AG09309 (cell line): ENCODE measurements at regions not wholly inside any gene's neighbourhood (a gene's known extent, or its start where the extent isn't known, plus 50 kb on each side); places are given as distances from the start of the nearest gene placed in this dataset.

ENCODE experiments used
- DNase-seq: peaks from one replicate; pipeline ENCODE4 v3.0.0-alpha.2; 2010; ENCODE audit warnings: low read depth
- H3K4me3 ChIP-seq: 2 replicates; pipeline ENCODE4 v1.5.1; 2011; ENCODE audit warnings: mild to moderate bottlenecking, low read depth, low read length, moderate library complexity; ENCODE audit not compliant: control insufficient read depth
- TF ChIP-seq, protein P1 (sequence below): IDR thresholded peaks from 2 replicates; pipeline ENCODE4 v1.5.1; 2011; ENCODE audit warnings: mild to moderate bottlenecking, low read depth, low read length, inconsistent platforms; ENCODE audit not compliant: insufficient read depth, control insufficient read depth; ENCODE audit errors: missing control alignments

DNA sequence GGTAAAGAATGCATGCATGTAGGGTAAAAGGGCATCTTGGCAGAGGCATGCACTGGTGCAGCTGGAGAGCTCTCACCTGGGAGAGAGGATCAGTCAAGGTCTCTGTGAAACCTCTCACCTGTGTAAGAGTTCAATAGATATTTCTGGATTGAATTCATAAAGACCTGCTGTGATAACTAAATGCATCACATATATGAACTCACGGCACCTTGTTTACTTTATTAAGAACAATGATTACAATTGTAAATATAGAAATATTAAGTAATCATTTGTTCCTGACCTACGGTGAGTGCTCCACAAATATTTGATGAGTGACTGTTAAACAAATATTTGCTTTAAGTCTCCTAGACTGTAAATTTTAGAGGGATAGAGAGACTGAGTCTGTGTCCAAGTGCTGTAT is 85.9 kb upstream of the PAQR3 start:
- no peak for DNase-seq
- TF ChIP-seq, protein P1, sequence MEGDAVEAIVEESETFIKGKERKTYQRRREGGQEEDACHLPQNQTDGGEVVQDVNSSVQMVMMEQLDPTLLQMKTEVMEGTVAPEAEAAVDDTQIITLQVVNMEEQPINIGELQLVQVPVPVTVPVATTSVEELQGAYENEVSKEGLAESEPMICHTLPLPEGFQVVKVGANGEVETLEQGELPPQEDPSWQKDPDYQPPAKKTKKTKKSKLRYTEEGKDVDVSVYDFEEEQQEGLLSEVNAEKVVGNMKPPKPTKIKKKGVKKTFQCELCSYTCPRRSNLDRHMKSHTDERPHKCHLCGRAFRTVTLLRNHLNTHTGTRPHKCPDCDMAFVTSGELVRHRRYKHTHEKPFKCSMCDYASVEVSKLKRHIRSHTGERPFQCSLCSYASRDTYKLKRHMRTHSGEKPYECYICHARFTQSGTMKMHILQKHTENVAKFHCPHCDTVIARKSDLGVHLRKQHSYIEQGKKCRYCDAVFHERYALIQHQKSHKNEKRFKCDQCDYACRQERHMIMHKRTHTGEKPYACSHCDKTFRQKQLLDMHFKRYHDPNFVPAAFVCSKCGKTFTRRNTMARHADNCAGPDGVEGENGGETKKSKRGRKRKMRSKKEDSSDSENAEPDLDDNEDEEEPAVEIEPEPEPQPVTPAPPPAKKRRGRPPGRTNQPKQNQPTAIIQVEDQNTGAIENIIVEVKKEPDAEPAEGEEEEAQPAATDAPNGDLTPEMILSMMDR = no peak
- H3K4me3 ChIP-seq = no peak overlapping the region

DNA sequence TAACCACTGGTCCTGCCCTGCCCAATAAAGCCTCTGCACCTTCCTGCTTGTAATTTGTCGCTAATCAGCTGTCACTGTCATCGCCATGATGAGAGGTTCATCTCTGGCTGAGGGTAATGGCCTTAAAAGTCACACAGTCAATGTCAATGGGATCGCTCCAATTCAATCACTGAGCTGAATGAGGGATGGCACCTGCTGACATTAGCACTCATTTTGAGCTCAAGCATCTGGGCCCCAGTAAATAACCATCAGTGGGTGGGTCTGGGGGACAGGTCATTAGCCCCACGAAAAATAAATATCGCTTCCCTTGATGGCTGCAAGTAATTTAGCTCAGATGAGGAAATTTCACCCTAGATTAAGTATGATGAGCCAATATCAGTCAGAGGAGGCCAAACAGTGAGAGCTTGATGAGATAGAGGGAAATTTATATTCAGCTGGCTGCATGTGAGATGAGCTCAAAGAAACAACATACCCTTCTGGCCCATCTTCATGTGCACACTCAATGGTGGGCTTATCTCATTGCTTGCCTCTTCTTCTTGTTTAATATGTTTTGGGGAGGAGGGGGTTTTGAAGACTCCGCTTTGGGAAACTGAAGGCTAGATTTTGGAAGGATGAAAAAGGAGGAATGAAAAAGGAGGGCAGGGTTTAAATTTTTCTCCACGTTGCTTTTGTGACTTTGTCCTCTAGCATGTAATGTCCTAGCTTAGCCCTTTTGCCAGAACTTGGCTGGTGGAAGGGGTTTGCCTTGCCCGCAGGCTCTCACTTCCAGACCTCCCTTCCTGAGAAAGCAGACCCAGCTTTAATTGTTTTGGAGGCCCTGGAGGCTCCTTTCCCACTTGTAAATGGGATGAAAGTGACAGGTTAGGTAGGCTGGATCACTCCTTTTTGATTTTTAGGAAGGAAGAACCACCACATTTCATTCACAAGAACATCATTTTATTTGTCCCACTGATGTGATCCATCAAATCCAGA is 84.8 kb upstream of the PAQR3 start:
- TF ChIP-seq, protein P1 = no peak
- no peak for DNase-seq
- H3K4me3 ChIP-seq = no peak overlapping the region

DNA sequence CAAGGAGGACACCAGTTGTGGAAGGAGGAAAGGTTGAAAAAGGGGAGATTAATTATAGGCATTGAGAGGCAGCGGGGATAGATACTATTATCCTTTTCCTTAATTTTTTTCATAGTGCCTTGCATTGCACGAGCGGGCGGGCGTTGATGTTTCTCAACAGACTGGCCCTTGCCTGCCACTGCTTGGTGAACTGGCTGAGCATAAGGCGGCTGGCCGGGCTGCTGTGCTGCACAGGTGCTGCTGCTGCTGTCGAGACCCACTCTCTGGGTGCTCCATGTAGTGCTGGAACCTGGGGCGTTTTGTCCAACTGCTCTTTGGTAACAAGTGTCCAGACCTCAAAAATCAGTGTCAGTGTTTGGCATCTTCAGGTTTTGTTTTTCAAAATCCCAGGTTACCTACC is 83.3 kb upstream of the PAQR3 start:
- H3K4me3 ChIP-seq = no peak overlapping the region
- no peak for DNase-seq
- TF ChIP-seq, protein P1 = no peak

DNA sequence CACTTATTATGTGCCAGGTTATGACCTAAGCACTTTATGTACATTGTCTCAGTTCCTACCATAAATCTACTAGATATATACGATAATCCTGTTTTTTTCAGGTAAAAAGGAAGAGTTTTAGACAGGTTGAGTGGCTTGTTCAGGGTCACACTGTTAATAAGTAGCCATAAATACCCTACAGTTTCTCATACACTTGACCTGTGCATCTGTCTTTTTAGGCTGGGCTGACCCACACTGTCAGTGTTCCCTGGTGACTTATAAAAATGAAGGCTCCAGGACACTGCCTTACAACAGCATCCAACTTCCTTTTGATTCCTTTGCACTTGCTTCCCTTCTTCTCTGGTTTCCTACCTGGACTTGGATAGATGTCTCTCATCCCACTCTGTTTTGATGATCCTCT is 78.2 kb upstream of the PAQR3 start:
- DNase-seq = no peak

DNA sequence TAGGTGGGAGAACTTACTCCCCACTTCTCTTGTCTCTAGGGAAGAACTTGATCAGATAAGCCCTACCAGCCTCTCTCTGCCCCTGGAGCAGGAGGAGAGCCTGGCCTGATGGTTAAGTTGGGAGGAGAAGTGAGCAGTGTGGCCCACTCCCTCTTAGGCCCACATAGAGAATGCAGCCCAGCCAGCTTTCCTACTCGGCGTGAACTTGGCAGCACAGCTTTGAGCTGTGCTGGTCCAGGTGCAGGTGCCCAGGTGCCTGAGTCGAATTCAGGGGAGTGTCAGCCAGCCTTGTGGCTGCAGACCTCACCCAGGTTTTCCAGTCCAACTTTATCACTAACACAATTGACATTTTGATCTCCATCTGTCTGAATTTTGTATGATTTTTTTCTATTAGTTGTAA is 77.6 kb upstream of the PAQR3 start:
- TF ChIP-seq, protein P1 = no peak
- no peak for DNase-seq
- no peak overlapping the region for H3K4me3 ChIP-seq

More for the DNA sequence above, 78.2 kb upstream of the PAQR3 start:
- TF ChIP-seq, protein P1 = no peak
- H3K4me3 ChIP-seq = no peak overlapping the region

DNA sequence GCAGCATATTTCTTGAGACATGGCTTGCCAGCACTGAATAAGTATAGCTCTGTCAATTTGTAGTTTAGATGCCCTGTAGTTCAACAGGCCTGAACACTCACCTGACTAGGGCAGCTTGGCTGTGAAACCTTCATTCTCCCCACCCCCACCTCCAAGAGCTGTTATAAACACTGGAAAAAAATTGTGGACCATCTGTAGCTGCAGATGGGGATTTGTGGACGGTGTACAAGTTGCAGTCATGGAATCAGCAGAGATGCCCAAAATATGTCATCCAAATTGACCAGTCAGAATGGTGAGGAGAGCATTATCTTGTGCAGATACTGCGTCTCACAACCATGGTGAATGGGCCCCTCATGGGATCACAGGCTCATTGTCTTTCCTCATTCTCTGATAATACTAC is 76.2 kb upstream of the PAQR3 start:
- TF ChIP-seq, protein P1 = no peak
- DNase-seq = no peak
- H3K4me3 ChIP-seq = no peak overlapping the region

DNA sequence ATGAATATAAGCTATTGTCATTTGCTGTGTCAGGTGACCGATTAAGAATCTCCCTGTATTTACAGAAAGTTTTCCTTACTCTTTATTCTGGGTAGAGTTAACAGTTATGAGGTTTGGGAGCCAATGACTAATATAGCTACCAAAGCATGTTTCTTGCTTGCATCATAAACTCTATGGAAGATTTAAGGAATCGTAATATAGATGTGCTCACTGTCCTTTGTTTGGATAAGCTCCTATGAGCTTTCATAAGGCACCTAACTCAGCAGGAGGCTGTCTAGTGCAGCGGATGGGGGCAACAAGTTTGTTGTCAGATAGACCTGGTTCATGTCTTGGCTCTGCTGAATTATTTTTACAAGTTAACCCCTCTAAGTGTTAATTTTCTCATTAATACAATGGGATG is 75.0 kb upstream of the PAQR3 start:
- no peak overlapping the region for H3K4me3 ChIP-seq
- TF ChIP-seq, protein P1 = no peak
- DNase-seq = no peak
